ENCODE measurements at regions not wholly inside any gene's neighbourhood (a gene's known extent, or its start where the extent isn't known, plus 50 kb on each side); places are given as distances from the start of the nearest gene placed in this dataset.
A peak's percentile ranks its signal among the peaks of the same experiment; 100 is the strongest.

DNA sequence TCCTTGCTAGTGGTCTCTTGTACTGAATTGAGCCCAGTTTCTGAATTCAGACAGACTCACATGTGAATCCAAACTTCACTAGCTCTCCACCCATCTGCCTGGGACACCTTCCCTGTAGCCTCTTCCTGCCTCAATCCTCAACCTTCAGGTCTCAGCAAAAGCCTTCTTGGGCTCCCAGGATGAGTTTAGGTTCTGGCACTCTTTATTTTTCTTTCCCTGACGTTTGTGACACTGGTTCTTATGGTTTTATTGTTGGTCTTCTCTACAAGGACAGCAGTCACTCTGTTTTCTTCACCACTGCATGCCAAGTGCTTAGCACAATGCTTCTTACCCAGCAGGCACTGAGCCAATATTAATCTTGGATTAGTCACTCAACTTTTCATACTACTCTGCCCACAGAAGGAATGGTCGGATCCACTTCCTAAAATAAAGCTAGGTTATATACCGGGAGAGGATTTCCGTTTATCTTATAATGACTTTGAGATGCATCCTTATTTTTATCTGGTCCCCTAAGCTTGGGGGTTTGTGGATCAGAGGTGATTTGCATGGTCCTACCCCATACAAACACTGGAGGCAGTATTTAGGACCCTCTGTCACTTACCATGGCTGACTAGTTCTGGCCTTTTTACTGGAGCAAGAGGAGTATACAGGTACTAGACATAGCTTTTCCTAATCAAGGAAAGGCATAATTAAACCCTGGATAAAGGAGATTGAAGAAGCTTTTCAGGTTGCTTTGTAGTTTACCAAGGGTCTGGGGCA is 186.3 kb downstream of the MYCN start:
- H3K4me3 ChIP-seq (ENCODE audit: low read length): no peak overlapping the region
- DNase-seq (ENCODE audit: low read depth): peak; percentile 70
- TF ChIP-seq, protein P1, sequence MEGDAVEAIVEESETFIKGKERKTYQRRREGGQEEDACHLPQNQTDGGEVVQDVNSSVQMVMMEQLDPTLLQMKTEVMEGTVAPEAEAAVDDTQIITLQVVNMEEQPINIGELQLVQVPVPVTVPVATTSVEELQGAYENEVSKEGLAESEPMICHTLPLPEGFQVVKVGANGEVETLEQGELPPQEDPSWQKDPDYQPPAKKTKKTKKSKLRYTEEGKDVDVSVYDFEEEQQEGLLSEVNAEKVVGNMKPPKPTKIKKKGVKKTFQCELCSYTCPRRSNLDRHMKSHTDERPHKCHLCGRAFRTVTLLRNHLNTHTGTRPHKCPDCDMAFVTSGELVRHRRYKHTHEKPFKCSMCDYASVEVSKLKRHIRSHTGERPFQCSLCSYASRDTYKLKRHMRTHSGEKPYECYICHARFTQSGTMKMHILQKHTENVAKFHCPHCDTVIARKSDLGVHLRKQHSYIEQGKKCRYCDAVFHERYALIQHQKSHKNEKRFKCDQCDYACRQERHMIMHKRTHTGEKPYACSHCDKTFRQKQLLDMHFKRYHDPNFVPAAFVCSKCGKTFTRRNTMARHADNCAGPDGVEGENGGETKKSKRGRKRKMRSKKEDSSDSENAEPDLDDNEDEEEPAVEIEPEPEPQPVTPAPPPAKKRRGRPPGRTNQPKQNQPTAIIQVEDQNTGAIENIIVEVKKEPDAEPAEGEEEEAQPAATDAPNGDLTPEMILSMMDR (IDR thresholded peaks at IDR 0.05; ENCODE audit: insufficient read depth, low read depth, low read length, missing control alignments): no peak

DNA sequence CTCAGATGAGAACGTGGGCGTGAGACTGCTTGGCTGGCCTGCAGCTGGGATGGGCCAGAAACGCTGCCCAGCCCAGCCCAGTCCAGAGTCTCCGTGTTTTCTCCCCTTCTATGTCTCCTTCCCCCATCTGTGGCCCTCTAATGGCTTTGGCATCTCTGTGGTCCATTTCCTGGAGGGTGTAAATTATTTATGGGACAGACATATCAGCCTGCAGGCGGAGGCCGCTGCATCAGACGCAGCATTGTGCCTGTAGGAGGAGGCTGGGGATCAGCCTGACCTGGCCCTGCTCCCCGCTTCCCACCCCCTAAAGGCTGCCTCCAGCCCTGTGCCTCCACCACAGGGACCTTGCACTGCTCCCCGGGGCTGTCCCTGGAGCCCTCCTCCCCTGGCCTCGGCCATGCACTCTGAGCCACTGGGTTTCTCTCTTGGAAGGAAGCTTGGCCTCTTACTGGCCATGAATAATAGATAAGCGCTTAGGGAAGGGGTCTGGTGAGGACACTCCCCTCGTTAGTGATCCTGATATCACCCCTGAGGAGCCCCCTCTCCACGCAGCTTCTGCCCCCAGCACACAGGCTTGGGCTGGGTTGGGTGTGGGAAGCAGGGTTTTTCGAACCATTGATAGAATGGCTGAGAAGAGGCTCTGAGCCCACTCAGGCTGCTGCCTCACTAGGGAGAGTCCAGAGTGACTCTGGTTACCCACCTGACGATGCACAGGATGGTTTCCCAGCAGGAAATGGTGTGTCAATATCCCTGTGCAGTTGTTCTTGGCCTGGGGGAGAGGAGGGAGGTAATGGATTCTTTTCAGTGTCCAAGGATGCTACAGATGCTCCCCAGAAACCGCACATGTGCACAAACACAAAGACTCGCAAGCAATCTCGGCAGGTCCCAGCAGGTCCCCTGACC is 185.5 kb downstream of the MYCN start:
- no peak for DNase-seq (ENCODE audit: low read depth)
- TF ChIP-seq, protein P1 (IDR thresholded peaks at IDR 0.05; ENCODE audit: insufficient read depth, low read depth, low read length, missing control alignments): no peak
- H3K4me3 ChIP-seq (ENCODE audit: low read length): no peak overlapping the region

DNA sequence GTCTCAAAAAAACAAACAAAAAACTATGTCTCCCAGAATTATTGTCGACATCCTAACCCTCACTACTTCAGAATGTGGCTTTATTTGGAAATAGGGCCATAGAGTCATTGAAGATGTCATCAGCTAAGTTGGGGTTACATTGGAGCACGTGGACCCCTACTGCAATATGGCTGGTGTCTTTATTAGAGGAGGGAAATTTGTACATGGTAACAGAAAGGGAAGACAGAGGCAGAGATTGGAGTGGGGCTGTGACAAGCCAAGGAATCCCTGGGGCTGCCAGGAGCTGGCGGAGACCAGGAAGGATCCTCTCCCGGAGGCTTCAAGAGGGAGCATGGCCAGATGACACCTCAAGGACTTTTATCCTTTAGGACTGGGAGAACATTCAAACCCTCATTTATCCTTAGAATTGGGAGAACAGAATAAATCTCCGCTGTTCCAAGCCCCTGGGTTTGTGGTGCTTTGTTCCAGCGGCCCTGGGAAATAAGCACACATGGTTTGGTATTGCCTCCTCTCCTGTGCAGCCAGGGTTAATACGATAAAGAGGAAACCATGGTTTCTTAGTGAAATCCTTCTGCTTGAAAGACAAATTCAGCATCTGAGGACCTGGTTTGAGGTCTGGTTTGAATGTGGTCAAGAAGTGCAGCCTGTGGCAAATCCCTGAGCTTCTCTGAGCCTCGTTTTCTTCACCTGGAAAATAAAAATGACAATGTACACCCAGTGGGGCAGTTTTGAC is 184.7 kb downstream of the MYCN start:
- TF ChIP-seq, protein P1 (IDR thresholded peaks at IDR 0.05; ENCODE audit: insufficient read depth, low read depth, low read length, missing control alignments): no peak
- H3K4me3 ChIP-seq (ENCODE audit: low read length): no peak overlapping the region
- DNase-seq (ENCODE audit: low read depth): no peak

DNA sequence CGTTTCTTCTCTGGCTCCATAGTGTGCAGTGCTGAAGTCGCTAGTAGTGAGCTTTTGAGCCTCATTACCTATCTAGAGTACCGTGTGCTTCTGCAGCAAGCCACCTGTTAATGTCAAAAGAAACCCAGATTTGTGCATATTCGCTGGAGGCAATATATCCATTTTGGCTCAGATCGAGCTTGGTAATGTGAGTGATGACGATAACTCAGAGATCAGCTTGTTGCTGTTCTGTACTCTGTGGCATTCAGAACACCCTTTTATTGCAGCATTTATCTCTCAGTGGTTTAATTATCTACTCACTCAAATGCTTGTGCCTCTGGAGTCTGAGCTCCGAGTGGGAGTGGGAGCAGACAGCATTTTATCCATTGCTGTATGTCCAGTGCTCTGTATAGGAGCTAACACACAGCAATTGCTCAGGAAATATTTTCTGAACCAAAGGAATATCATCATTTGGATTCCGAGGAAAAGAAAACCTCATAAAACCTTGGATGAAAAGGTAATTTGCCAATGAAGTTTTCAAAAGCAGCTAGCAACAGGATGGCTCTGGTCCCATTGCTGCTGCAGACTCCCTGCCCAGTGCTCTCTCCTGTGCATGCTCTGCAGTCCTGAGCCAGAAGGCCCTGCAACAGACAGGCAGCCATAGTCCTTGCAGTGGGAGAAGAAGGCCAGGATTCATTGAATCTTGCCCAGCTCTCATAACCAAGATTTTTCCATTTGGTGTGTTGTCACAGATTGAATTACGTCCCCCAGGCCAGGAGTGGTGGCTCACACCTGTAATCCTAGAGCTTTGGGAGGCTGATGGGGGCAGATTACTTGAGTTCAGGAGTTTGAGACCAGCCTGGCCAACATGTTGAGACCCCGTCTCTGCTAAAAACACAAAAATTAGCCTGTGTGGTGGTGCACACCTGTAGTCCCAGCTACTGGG is 183.8 kb downstream of the MYCN start:
- DNase-seq (ENCODE audit: low read depth): no peak
- TF ChIP-seq, protein P1 (IDR thresholded peaks at IDR 0.05; ENCODE audit: insufficient read depth, low read depth, low read length, missing control alignments): no peak

DNA sequence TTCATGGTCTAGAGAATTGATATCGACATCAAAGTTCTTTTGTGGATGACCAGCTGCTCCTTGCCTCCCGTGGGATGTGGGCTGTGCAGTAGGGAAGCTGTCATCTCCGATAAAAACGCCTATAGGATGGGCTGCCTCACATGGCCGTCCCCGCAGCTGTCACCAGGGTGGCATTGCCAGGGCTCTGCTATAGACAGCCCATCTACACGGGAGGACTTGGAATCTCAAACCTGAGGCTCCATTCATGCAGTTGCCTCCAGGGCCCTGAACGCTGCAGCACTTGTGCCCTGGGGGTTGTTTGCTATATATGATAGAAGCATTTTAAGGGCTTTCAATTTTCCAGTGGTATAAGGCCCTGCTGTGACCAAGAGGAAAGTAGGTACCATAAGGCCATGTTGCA is 183.1 kb downstream of the MYCN start:
- TF ChIP-seq, protein P1 (IDR thresholded peaks at IDR 0.05; ENCODE audit: insufficient read depth, low read depth, low read length, missing control alignments): no peak
- DNase-seq (ENCODE audit: low read depth): no peak
- no peak overlapping the region for H3K4me3 ChIP-seq (ENCODE audit: low read length)

More for the DNA sequence above, 183.8 kb downstream of the MYCN start:
- no peak overlapping the region for H3K4me3 ChIP-seq (ENCODE audit: low read length)

DNA sequence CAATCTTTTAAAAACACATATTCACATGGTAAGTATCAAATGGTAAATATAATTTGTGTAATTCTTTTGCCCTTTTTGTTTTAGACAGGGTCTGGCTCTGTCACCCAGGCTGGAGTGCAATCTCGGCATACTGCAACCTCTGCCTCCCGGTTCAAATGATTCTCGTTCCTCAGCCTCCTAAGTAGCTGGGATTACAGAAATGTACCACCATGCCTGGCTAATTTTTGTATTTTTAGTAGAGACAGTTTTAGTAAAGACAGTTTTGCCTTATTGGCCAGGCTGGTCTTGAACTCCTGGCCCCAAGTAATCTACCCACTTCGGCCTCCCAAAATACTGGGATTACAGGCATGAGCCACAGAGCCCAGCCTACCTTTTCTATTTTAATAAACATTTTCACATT is 182.2 kb downstream of the MYCN start:
- DNase-seq (ENCODE audit: low read depth): no peak
- H3K4me3 ChIP-seq (ENCODE audit: low read length): no peak overlapping the region
- TF ChIP-seq, protein P1 (IDR thresholded peaks at IDR 0.05; ENCODE audit: insufficient read depth, low read depth, low read length, missing control alignments): no peak

All from epithelial cell of esophagus (primary cell).